Stimulated activated CD4-positive, alpha-beta T cell treated with anti-CD3 and anti-CD28 coated beads, TNF-alpha, amount 100 ng/mL, for 4 hours (primary cell): ENCODE measurements at regions not wholly inside any gene's neighbourhood (a gene's known extent, or its start where the extent isn't known, plus 50 kb on each side); places are given as distances from the start of the nearest gene placed in this dataset.
"Not testable (repeated sequence)": the region's sequence is repeated elsewhere in the genome, so short reads cannot be mapped to it uniquely, and the experiment has no call there.

Source experiments
- DNase-seq, 3 experiments: peaks; one replicate each; pipeline ENCODE4 v3.0.0-alpha.2; 2020; ENCODE audit warnings: low read depth in 3 of 3

GRCh38 chr10:29756451-29756850, 121.7 kb upstream of the SVIL start:
- DNase-seq, result no peak

- DNase-seq, result no peak
These were observed 118.5 kb upstream of the SVIL start for GRCh38 chr10:29753283-29753682.

- no peak for DNase-seq
These were observed 116.9 kb upstream of the SVIL start for GRCh38 chr10:29751684-29752083.

- DNase-seq, result no peak
These were observed 116.5 kb upstream of the SVIL start for GRCh38 chr10:29751240-29751639.

GRCh38 chr10:29749150-29749549, 114.4 kb upstream of the SVIL start:
- DNase-seq, result no peak

GRCh38 chr10:29748109-29748650, 113.4 kb upstream of the SVIL start:
- DNase-seq, result no peak

- DNase-seq, result no peak
These were observed 111.5 kb upstream of the SVIL start for GRCh38 chr10:29746080-29746797.

- no peak for DNase-seq
These were observed 106.3 kb upstream of the SVIL start for GRCh38 chr10:29740981-29741545.

GRCh38 chr10:29738341-29738740, 103.6 kb upstream of the SVIL start:
- DNase-seq, result no peak

GRCh38 chr10:29737074-29737593, 102.4 kb upstream of the SVIL start:
- DNase-seq, result no peak

GRCh38 chr10:29736366-29737073, 101.7 kb upstream of the SVIL start:
- peak; percentile 8 to 12 (median 10) for DNase-seq

- peak; percentile 80 for DNase-seq
These were observed 101.0 kb upstream of the SVIL start for GRCh38 chr10:29735628-29736365.

GRCh38 chr10:29734962-29735627, 100.3 kb upstream of the SVIL start:
- DNase-seq, result peak; percentile 28 to 40 (median 34)

- peak in 1 of 3 experiments; percentile 4 for DNase-seq
These were observed 99.8 kb upstream of the SVIL start for GRCh38 chr10:29734640-29734961.

- no peak for DNase-seq
These were observed 98.6 kb upstream of the SVIL start for GRCh38 chr10:29733323-29733722.

GRCh38 chr10:29732918-29733317, 98.1 kb upstream of the SVIL start:
- DNase-seq, result no peak

- no peak for DNase-seq
These were observed 97.0 kb upstream of the SVIL start for GRCh38 chr10:29731760-29732159.

- no peak for DNase-seq
These were observed 96.2 kb upstream of the SVIL start for GRCh38 chr10:29730969-29731368.

GRCh38 chr10:29730458-29730857, 95.7 kb upstream of the SVIL start:
- DNase-seq, result no peak

- no peak for DNase-seq
These were observed 93.8 kb upstream of the SVIL start for GRCh38 chr10:29728541-29729049.

GRCh38 chr10:29725927-29726326, 91.2 kb upstream of the SVIL start:
- not testable (repeated sequence) for DNase-seq
